Stimulated activated naive CD8-positive, alpha-beta T cell treated with anti-CD3 and anti-CD28 coated beads, Interleukin-15, Interleukin-2, amounts not matched to agents 100 U/mL and 50 U/mL, for 24 hours (primary cell): ENCODE measurements at regions not wholly inside any gene's neighbourhood (a gene's known extent, or its start where the extent isn't known, plus 50 kb on each side); places are given as distances from the start of the nearest gene placed in this dataset.

Experiments used
- ATAC-seq: fragments of 150-1000 bp; cut with Tn5 transposase; one replicate; pipeline ENCODE4 v1.10.0; 2021
- DNase-seq: peaks from one replicate; pipeline ENCODE4 v3.0.0; 2021

- ATAC-seq (no peak), DNase-seq (no peak)
Observed at GRCh38 chr11:122273476-122274191, 157.6 kb upstream of the BLID start.

- no peak for DNase-seq
- ATAC-seq, result no peak
Observed at GRCh38 chr11:122271745-122272144, 155.7 kb upstream of the BLID start.

GRCh38 chr11:122271137-122271536 lies 155.1 kb upstream of the BLID start:
- DNase-seq (no peak), ATAC-seq (no peak)

- ATAC-seq (no peak), DNase-seq (no peak)
Observed at GRCh38 chr11:122270535-122270934, 154.5 kb upstream of the BLID start.

GRCh38 chr11:122269824-122270223 lies 153.8 kb upstream of the BLID start:
- ATAC-seq (no peak), DNase-seq (no peak)

GRCh38 chr11:122268601-122269130 lies 152.7 kb upstream of the BLID start:
- ATAC-seq, result no peak
- DNase-seq, result no peak

GRCh38 chr11:122267602-122268001 lies 151.6 kb upstream of the BLID start:
- DNase-seq (no peak), ATAC-seq (no peak)

- DNase-seq (no peak), ATAC-seq (no peak)
Observed at GRCh38 chr11:122265981-122266380, 150.0 kb upstream of the BLID start.

- DNase-seq, result no peak
- ATAC-seq, result no peak
Observed at GRCh38 chr11:122264121-122264520, 148.1 kb upstream of the BLID start.

GRCh38 chr11:122261546-122261945 lies 145.5 kb upstream of the BLID start:
- DNase-seq, result no peak
- ATAC-seq, result no peak

GRCh38 chr11:122259195-122259821 lies 143.3 kb upstream of the BLID start:
- no peak for DNase-seq

GRCh38 chr11:122258446-122259194 lies 142.6 kb upstream of the BLID start:
- ATAC-seq (no peak), DNase-seq (no peak)

More at GRCh38 chr11:122259195-122259821, 143.3 kb upstream of the BLID start:
- ATAC-seq, result no peak

- no peak for ATAC-seq
- DNase-seq, result no peak
Observed at GRCh38 chr11:122253589-122254231, 137.7 kb upstream of the BLID start.

GRCh38 chr11:122248939-122249338 lies 132.9 kb upstream of the BLID start:
- no peak for DNase-seq
- no peak for ATAC-seq

- DNase-seq (no peak), ATAC-seq (no peak)
Observed at GRCh38 chr11:122248131-122248530, 132.1 kb upstream of the BLID start.

- no peak for DNase-seq
- ATAC-seq, result no peak
Observed at GRCh38 chr11:122246874-122247273, 130.9 kb upstream of the BLID start.

GRCh38 chr11:122242731-122243130 lies 126.7 kb upstream of the BLID start:
- no peak for ATAC-seq
- DNase-seq, result no peak

- ATAC-seq (no peak), DNase-seq (no peak)
Observed at GRCh38 chr11:122241566-122241965, 125.6 kb upstream of the BLID start.

- no peak for ATAC-seq
- DNase-seq, result no peak
Observed at GRCh38 chr11:122240638-122241037, 124.6 kb upstream of the BLID start.

- no peak for DNase-seq
- ATAC-seq, result no peak
Observed at GRCh38 chr11:122235615-122236014, 119.6 kb upstream of the BLID start.

- no peak for ATAC-seq
Observed at GRCh38 chr11:122234780-122235179, 118.8 kb upstream of the BLID start.

GRCh38 chr11:122234257-122234656 lies 118.2 kb upstream of the BLID start:
- DNase-seq (no peak), ATAC-seq (no peak)

More at GRCh38 chr11:122234780-122235179, 118.8 kb upstream of the BLID start:
- no peak for DNase-seq
